GM19467 (cell line): ENCODE measurements at regions not wholly inside any gene's neighbourhood (a gene's known extent, or its start where the extent isn't known, plus 50 kb on each side); places are given as distances from the start of the nearest gene placed in this dataset.

Experiments used
- ATAC-seq: cut with Tn5 transposase; IDR thresholded peaks from one replicate; pipeline ENCODE4 v1.9.1; 2021; ENCODE audit warnings: mild to moderate bottlenecking, moderate library complexity; ENCODE audit not compliant: unreplicated experiment

- no peak for ATAC-seq
These were observed 283.4 kb upstream of the PARD3B start for GRCh38 chr2:204261846-204262245.

- no peak for ATAC-seq
These were observed 281.2 kb upstream of the PARD3B start for GRCh38 chr2:204264085-204264553.

GRCh38 chr2:204264621-204265140 is 280.6 kb upstream of the PARD3B start:
- no peak for ATAC-seq

- no peak for ATAC-seq
These were observed 279.5 kb upstream of the PARD3B start for GRCh38 chr2:204265681-204266181.

GRCh38 chr2:204268458-204268857 is 276.8 kb upstream of the PARD3B start:
- ATAC-seq: no peak

- ATAC-seq: no peak
These were observed 276.3 kb upstream of the PARD3B start for GRCh38 chr2:204268971-204269370.

GRCh38 chr2:204272089-204272488 is 273.2 kb upstream of the PARD3B start:
- no peak for ATAC-seq

GRCh38 chr2:204272610-204273287 is 272.5 kb upstream of the PARD3B start:
- ATAC-seq: no peak

GRCh38 chr2:204274429-204274828 is 270.8 kb upstream of the PARD3B start:
- no peak for ATAC-seq

- no peak for ATAC-seq
These were observed 270.3 kb upstream of the PARD3B start for GRCh38 chr2:204274991-204275390.

GRCh38 chr2:204277226-204277625 is 268.0 kb upstream of the PARD3B start:
- ATAC-seq: no peak

- ATAC-seq: no peak
These were observed 266.8 kb upstream of the PARD3B start for GRCh38 chr2:204278454-204278853.

- no peak for ATAC-seq
These were observed 265.5 kb upstream of the PARD3B start for GRCh38 chr2:204279819-204280218.

- no peak for ATAC-seq
These were observed 265.0 kb upstream of the PARD3B start for GRCh38 chr2:204280262-204280668.

GRCh38 chr2:204282081-204282480 is 263.2 kb upstream of the PARD3B start:
- no peak for ATAC-seq

GRCh38 chr2:204282525-204282924 is 262.8 kb upstream of the PARD3B start:
- ATAC-seq: no peak

GRCh38 chr2:204289066-204289465 is 256.2 kb upstream of the PARD3B start:
- ATAC-seq: no peak

- ATAC-seq: no peak
These were observed 252.8 kb upstream of the PARD3B start for GRCh38 chr2:204292439-204292838.

GRCh38 chr2:204293884-204294747 is 251.2 kb upstream of the PARD3B start:
- ATAC-seq: no peak

- no peak for ATAC-seq
These were observed 246.9 kb upstream of the PARD3B start for GRCh38 chr2:204298404-204298803.

- no peak for ATAC-seq
These were observed 245.5 kb upstream of the PARD3B start for GRCh38 chr2:204299766-204300165.

- ATAC-seq: no peak
These were observed 238.6 kb upstream of the PARD3B start for GRCh38 chr2:204306667-204307066.
